ENCODE measurements at regions not wholly inside any gene's neighbourhood (a gene's known extent, or its start where the extent isn't known, plus 50 kb on each side); places are given as distances from the start of the nearest gene placed in this dataset.

- TF ChIP-seq FOXM1 (IDR thresholded peaks at IDR 0.05; ENCODE audit: borderline replicate concordance, low read depth): no peak
- TF ChIP-seq MAX (IDR thresholded peaks at IDR 0.05): no peak
- TF ChIP-seq EP300 (IDR thresholded peaks at IDR 0.05; ENCODE audit: borderline replicate concordance): no peak
Measured at GRCh38 chr1:164296172-164296571, 262.8 kb upstream of the PBX1 start.
